Activated naive CD4-positive, alpha-beta T cell treated with anti-CD3 and anti-CD28 coated beads, Interleukin-2, amount 50 U/mL, for 16 hours (primary cell): ENCODE measurements at regions not wholly inside any gene's neighbourhood (a gene's known extent, or its start where the extent isn't known, plus 50 kb on each side); places are given as distances from the start of the nearest gene placed in this dataset.
"Not testable (repeated sequence)": the region's sequence is repeated elsewhere in the genome, so short reads cannot be mapped to it uniquely, and the experiment has no call there.

ENCODE experiments used
- DNase-seq: peaks from one replicate; pipeline ENCODE4 v3.0.0-alpha.2; 2020

GRCh38 chr4:108453366-108453765 is 167.0 kb upstream of the RPL34 start:
- no peak for DNase-seq

- no peak for DNase-seq
Observed at GRCh38 chr4:108450236-108450898, 170.0 kb upstream of the RPL34 start.

GRCh38 chr4:108449129-108449528 is 171.2 kb upstream of the RPL34 start:
- DNase-seq: no peak

- DNase-seq: no peak
Observed at GRCh38 chr4:108446556-108446955, 173.8 kb upstream of the RPL34 start.

GRCh38 chr4:108445716-108446115 is 174.7 kb upstream of the RPL34 start:
- no peak for DNase-seq

- no peak for DNase-seq
Observed at GRCh38 chr4:108443585-108443984, 176.8 kb upstream of the RPL34 start.

GRCh38 chr4:108433832-108434231 is 186.5 kb upstream of the RPL34 start:
- no peak for DNase-seq

GRCh38 chr4:108433394-108433793 is 187.0 kb upstream of the RPL34 start:
- not testable (repeated sequence) for DNase-seq

GRCh38 chr4:108432418-108432817 is 188.0 kb upstream of the RPL34 start:
- no peak for DNase-seq

GRCh38 chr4:108431986-108432385 is 188.4 kb upstream of the RPL34 start:
- no peak for DNase-seq

GRCh38 chr4:108430921-108431320 is 189.5 kb upstream of the RPL34 start:
- DNase-seq: no peak

GRCh38 chr4:108429662-108430061 is 190.7 kb upstream of the RPL34 start:
- no peak for DNase-seq

- DNase-seq: no peak
Observed at GRCh38 chr4:108428923-108429322, 191.5 kb upstream of the RPL34 start.

- no peak for DNase-seq
Observed at GRCh38 chr4:108427946-108428485, 192.4 kb upstream of the RPL34 start.

GRCh38 chr4:108426493-108426892 is 193.9 kb upstream of the RPL34 start:
- DNase-seq: no peak

GRCh38 chr4:108425988-108426387 is 194.4 kb upstream of the RPL34 start:
- DNase-seq: no peak

GRCh38 chr4:108417923-108418322 is 202.5 kb upstream of the RPL34 start:
- no peak for DNase-seq

- no peak for DNase-seq
Observed at GRCh38 chr4:108416831-108417230, 203.5 kb upstream of the RPL34 start.

GRCh38 chr4:108415389-108415788 is 205.0 kb upstream of the RPL34 start:
- no peak for DNase-seq

- no peak for DNase-seq
Observed at GRCh38 chr4:108411836-108412235, 208.5 kb upstream of the RPL34 start.

GRCh38 chr4:108409691-108410090 is 210.7 kb upstream of the RPL34 start:
- not testable (repeated sequence) for DNase-seq

GRCh38 chr4:108405586-108405985 is 214.8 kb upstream of the RPL34 start:
- no peak for DNase-seq

- no peak for DNase-seq
Observed at GRCh38 chr4:108400309-108400708, 220.1 kb upstream of the RPL34 start.

- DNase-seq: no peak
Observed at GRCh38 chr4:108399610-108400265, 220.6 kb upstream of the RPL34 start.

- no peak for DNase-seq
Observed at GRCh38 chr4:108398836-108399235, 221.5 kb upstream of the RPL34 start.
